H1 (cell line): ENCODE measurements at regions not wholly inside any gene's neighbourhood (a gene's known extent, or its start where the extent isn't known, plus 50 kb on each side); places are given as distances from the start of the nearest gene placed in this dataset.

Experiments
- ASH2L ChIP-seq: fragments of 200-600, 300-600 bp; sonication (generic); IDR thresholded peaks from one replicate; pipeline ENCODE4 v1.7.1; 2017; ENCODE audit warnings: low read length
- BCL11A ChIP-seq, 2 experiments: IDR thresholded peaks; one replicate each; pipeline ENCODE4 v1.6.1; 2011; ENCODE audit warnings: low read depth in 2 of 2, low read length in 2 of 2, mild to moderate bottlenecking in 2 of 2
- CHD1 ChIP-seq: IDR thresholded peaks from 2 replicates; pipeline ENCODE4 v1.6.1; 2012; ENCODE audit warnings: low read depth, low read length, improper control_type of control experiment
- EGR1 ChIP-seq: IDR thresholded peaks from 2 replicates; pipeline ENCODE4 v1.6.1; 2011; ENCODE audit warnings: low read depth, low read length, borderline replicate concordance
- EP300 ChIP-seq, 2 experiments: IDR thresholded peaks; 1 replicate in 1 of 2; 2 replicates in 1 of 2; pipeline ENCODE4 v1.6.1; 2011 to 2012; ENCODE audit warnings: low read depth in 2 of 2, low read length in 2 of 2, mild to moderate bottlenecking in 2 of 2, borderline replicate concordance in 1 of 2, inconsistent platforms in 1 of 2, moderate library complexity in 1 of 2
- EZH2 ChIP-seq: fragments of 200-600 bp; sonication (generic); IDR thresholded peaks from 2 replicates; pipeline ENCODE4 v1.7.1; 2012; ENCODE audit warnings: low read depth, mild to moderate bottlenecking, moderate library complexity, low read length, inconsistent platforms; ENCODE audit not compliant: severe bottlenecking
- KDM5A ChIP-seq: fragments of 200-600 bp; IDR thresholded peaks from 2 replicates; pipeline ENCODE4 v1.7.1; 2012; ENCODE audit warnings: mild to moderate bottlenecking, low read length, inconsistent platforms, mixed read lengths
- POLR2A ChIP-seq, 2 experiments: IDR thresholded peaks; 1 replicate in 1 of 2; 2 replicates in 1 of 2; pipeline ENCODE4 v1.6.1; 2011; ENCODE audit warnings: low read depth in 2 of 2, low read length in 2 of 2, mild to moderate bottlenecking in 2 of 2; ENCODE audit errors: control extremely low read depth in 1 of 2
- RFX5 ChIP-seq: IDR thresholded peaks from 2 replicates; pipeline ENCODE4 v1.6.1; 2011; ENCODE audit warnings: low read depth, low read length, improper control_type of control experiment, borderline replicate concordance
- RNF2 ChIP-seq: fragments of 200-900, 300-1000 bp; sonication (generic); IDR thresholded peaks from 2 replicates; pipeline ENCODE4 v1.7.1; 2016; ENCODE audit warnings: borderline replicate concordance, low read depth, mild to moderate bottlenecking, antibody characterized with exemption, low read length; ENCODE audit not compliant: poor library complexity, severe bottlenecking; ENCODE audit errors: missing control alignments
- TCF12 ChIP-seq: IDR thresholded peaks from 2 replicates; pipeline ENCODE4 v1.6.1; 2011; ENCODE audit warnings: low read depth, mild to moderate bottlenecking, low read length
- YY1 ChIP-seq: IDR thresholded peaks from 2 replicates; pipeline ENCODE4 v1.6.1; 2011; ENCODE audit warnings: low read depth, mild to moderate bottlenecking, low read length
- TF ChIP-seq, protein P1 (sequence below), 3 experiments: IDR thresholded peaks; 1 replicate in 2 of 3; 2 replicates in 1 of 3; pipeline versions ENCODE4 v1.5.1 to v1.6.1; 2011; ENCODE audit warnings: low read length in 3 of 3, mild to moderate bottlenecking in 3 of 3, inconsistent platforms in 2 of 3, low read depth in 1 of 3, moderate library complexity in 1 of 3; ENCODE audit not compliant: insufficient read depth in 1 of 3; ENCODE audit errors: control extremely low read depth in 1 of 3
- TF ChIP-seq, protein P2 (sequence below): IDR thresholded peaks from 2 replicates; pipeline ENCODE4 v1.6.1; 2011; ENCODE audit warnings: low read length, improper control_type of control experiment

DNA sequence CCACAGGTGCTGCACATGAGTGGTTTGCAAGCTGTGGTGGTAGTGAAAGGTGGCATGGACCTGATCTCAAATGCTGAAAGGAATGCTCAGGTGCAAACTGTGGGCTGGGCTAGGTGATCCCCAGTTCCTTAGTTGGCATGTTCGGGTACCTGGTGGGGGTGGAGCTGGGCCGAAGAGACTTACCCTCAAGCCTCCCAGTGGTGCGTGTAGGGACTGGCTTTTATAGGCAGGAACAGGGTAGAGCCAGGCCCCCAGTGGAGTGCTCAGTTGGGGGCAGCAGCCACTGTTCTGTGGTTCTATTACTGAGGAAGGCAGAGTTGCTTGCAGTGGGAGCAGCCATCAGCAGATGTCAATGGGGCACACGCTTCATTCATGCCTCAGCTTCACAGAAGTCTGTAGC is 399.8 kb downstream of the HTR1B start:
- TF ChIP-seq, protein P1, sequence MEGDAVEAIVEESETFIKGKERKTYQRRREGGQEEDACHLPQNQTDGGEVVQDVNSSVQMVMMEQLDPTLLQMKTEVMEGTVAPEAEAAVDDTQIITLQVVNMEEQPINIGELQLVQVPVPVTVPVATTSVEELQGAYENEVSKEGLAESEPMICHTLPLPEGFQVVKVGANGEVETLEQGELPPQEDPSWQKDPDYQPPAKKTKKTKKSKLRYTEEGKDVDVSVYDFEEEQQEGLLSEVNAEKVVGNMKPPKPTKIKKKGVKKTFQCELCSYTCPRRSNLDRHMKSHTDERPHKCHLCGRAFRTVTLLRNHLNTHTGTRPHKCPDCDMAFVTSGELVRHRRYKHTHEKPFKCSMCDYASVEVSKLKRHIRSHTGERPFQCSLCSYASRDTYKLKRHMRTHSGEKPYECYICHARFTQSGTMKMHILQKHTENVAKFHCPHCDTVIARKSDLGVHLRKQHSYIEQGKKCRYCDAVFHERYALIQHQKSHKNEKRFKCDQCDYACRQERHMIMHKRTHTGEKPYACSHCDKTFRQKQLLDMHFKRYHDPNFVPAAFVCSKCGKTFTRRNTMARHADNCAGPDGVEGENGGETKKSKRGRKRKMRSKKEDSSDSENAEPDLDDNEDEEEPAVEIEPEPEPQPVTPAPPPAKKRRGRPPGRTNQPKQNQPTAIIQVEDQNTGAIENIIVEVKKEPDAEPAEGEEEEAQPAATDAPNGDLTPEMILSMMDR (IDR thresholded peaks at IDR 0.05; ENCODE audit: control extremely low read depth in 1 of 3, insufficient read depth in 1 of 3, low read depth in 1 of 3, low read length in 3 of 3), result no peak
- TF ChIP-seq, protein P2, sequence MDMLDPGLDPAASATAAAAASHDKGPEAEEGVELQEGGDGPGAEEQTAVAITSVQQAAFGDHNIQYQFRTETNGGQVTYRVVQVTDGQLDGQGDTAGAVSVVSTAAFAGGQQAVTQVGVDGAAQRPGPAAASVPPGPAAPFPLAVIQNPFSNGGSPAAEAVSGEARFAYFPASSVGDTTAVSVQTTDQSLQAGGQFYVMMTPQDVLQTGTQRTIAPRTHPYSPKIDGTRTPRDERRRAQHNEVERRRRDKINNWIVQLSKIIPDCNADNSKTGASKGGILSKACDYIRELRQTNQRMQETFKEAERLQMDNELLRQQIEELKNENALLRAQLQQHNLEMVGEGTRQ, result no peak
- TF ChIP-seq ASH2L (no peak), RNF2 (no peak), CHD1 (no peak), EGR1 (no peak), POLR2A (IDR thresholded peaks at IDR 0.05; ENCODE audit: control extremely low read depth in 1 of 2, low read depth in 2 of 2, low read length in 2 of 2) (no peak), YY1 (no peak), KDM5A (no peak), BCL11A (IDR thresholded peaks at IDR 0.05; ENCODE audit: low read depth in 2 of 2, low read length in 2 of 2) (no peak), TCF12 (no peak), EP300 (IDR thresholded peaks at IDR 0.05; ENCODE audit: borderline replicate concordance in 1 of 2, low read depth in 2 of 2, low read length in 2 of 2) (no peak), RFX5 (no peak), EZH2 (no peak)
